Neural cell (in vitro differentiated cells): ENCODE measurements at regions not wholly inside any gene's neighbourhood (a gene's known extent, or its start where the extent isn't known, plus 50 kb on each side); places are given as distances from the start of the nearest gene placed in this dataset.

ENCODE experiments used
- EP300 ChIP-seq: fragments of 450-650 bp; conservative IDR thresholded peaks from 2 replicates; pipeline ENCODE4 v1.6.1; 2014; ENCODE audit warnings: antibody characterized with exemption, mild to moderate bottlenecking, moderate library complexity; ENCODE audit not compliant: poor library complexity, severe bottlenecking
- EZH2 ChIP-seq: fragments of 200-600, 300-800 bp; shearing (Covaris generic), sonication (generic); IDR thresholded peaks from 2 replicates; pipeline ENCODE4 v1.6.1; 2014; ENCODE audit warnings: antibody characterized with exemption, low read length, borderline replicate concordance, mild to moderate bottlenecking; ENCODE audit not compliant: insufficient read depth, poor library complexity, severe bottlenecking
- MXI1 ChIP-seq: fragments of 450-650 bp; conservative IDR thresholded peaks from 2 replicates; pipeline ENCODE4 v1.6.1; 2014; ENCODE audit warnings: antibody characterized with exemption, mild to moderate bottlenecking; ENCODE audit not compliant: poor library complexity, severe bottlenecking
- POLR2AphosphoS5 ChIP-seq: IDR thresholded peaks from 2 replicates; pipeline ENCODE4 v1.6.1; 2012
- RAD21 ChIP-seq: fragments of 450-650 bp; conservative IDR thresholded peaks from 2 replicates; pipeline ENCODE4 v1.6.1; 2014; ENCODE audit warnings: antibody characterized with exemption, mild to moderate bottlenecking, moderate library complexity
- SMC3 ChIP-seq: fragments of 450-650 bp; conservative IDR thresholded peaks from 2 replicates; pipeline ENCODE4 v1.6.1; 2014; ENCODE audit warnings: antibody characterized with exemption, mild to moderate bottlenecking, moderate library complexity; ENCODE audit not compliant: poor library complexity
- TAF1 ChIP-seq: IDR thresholded peaks from 2 replicates; pipeline ENCODE4 v1.6.1; 2012; ENCODE audit warnings: low read depth
- TF ChIP-seq, protein P1 (sequence below): fragments of 450-650 bp; IDR thresholded peaks from 2 replicates; pipeline ENCODE4 v1.5.1; 2014; ENCODE audit warnings: antibody characterized with exemption, mild to moderate bottlenecking, moderate library complexity; ENCODE audit not compliant: poor library complexity, severe bottlenecking
- TF ChIP-seq, protein P2 (sequence below): IDR thresholded peaks from 2 replicates; pipeline ENCODE4 v1.6.1; 2012; ENCODE audit warnings: borderline replicate concordance

DNA sequence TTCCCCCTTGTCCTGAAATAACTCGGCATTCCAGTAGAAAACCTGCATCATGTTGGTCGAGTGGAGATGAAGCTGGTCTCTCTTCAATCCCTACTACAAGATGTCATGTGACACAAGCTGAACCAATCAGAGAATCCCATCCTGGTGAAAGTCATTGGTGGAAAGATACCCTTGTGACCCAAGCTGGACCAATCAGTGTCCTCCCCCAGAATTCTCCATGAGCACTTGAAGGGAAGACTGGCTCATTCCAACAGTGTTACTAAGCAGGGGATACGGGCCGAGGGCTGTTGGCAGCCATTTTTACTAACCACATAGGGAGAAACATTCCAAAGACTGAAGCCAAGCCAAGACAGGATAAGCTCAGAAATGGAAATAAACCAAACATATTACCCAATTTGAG lies 298.3 kb downstream of the ICOS start:
- TF ChIP-seq TAF1 = no peak
- TF ChIP-seq RAD21 = no peak
- TF ChIP-seq, protein P1, sequence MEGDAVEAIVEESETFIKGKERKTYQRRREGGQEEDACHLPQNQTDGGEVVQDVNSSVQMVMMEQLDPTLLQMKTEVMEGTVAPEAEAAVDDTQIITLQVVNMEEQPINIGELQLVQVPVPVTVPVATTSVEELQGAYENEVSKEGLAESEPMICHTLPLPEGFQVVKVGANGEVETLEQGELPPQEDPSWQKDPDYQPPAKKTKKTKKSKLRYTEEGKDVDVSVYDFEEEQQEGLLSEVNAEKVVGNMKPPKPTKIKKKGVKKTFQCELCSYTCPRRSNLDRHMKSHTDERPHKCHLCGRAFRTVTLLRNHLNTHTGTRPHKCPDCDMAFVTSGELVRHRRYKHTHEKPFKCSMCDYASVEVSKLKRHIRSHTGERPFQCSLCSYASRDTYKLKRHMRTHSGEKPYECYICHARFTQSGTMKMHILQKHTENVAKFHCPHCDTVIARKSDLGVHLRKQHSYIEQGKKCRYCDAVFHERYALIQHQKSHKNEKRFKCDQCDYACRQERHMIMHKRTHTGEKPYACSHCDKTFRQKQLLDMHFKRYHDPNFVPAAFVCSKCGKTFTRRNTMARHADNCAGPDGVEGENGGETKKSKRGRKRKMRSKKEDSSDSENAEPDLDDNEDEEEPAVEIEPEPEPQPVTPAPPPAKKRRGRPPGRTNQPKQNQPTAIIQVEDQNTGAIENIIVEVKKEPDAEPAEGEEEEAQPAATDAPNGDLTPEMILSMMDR = no peak
- TF ChIP-seq POLR2AphosphoS5 = no peak
- TF ChIP-seq EP300 = no peak
- no peak for TF ChIP-seq EZH2
- TF ChIP-seq, protein P2, sequence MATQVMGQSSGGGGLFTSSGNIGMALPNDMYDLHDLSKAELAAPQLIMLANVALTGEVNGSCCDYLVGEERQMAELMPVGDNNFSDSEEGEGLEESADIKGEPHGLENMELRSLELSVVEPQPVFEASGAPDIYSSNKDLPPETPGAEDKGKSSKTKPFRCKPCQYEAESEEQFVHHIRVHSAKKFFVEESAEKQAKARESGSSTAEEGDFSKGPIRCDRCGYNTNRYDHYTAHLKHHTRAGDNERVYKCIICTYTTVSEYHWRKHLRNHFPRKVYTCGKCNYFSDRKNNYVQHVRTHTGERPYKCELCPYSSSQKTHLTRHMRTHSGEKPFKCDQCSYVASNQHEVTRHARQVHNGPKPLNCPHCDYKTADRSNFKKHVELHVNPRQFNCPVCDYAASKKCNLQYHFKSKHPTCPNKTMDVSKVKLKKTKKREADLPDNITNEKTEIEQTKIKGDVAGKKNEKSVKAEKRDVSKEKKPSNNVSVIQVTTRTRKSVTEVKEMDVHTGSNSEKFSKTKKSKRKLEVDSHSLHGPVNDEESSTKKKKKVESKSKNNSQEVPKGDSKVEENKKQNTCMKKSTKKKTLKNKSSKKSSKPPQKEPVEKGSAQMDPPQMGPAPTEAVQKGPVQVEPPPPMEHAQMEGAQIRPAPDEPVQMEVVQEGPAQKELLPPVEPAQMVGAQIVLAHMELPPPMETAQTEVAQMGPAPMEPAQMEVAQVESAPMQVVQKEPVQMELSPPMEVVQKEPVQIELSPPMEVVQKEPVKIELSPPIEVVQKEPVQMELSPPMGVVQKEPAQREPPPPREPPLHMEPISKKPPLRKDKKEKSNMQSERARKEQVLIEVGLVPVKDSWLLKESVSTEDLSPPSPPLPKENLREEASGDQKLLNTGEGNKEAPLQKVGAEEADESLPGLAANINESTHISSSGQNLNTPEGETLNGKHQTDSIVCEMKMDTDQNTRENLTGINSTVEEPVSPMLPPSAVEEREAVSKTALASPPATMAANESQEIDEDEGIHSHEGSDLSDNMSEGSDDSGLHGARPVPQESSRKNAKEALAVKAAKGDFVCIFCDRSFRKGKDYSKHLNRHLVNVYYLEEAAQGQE = no peak
- no peak for TF ChIP-seq SMC3
- no peak for TF ChIP-seq MXI1
